GM18870 (cell line): ENCODE measurements at regions not wholly inside any gene's neighbourhood (a gene's known extent, or its start where the extent isn't known, plus 50 kb on each side); places are given as distances from the start of the nearest gene placed in this dataset.

Experiments used
- ATAC-seq: cut with Tn5 transposase; IDR thresholded peaks from one replicate; pipeline ENCODE4 v1.9.1; 2021; ENCODE audit warnings: moderate library complexity; ENCODE audit not compliant: unreplicated experiment

DNA sequence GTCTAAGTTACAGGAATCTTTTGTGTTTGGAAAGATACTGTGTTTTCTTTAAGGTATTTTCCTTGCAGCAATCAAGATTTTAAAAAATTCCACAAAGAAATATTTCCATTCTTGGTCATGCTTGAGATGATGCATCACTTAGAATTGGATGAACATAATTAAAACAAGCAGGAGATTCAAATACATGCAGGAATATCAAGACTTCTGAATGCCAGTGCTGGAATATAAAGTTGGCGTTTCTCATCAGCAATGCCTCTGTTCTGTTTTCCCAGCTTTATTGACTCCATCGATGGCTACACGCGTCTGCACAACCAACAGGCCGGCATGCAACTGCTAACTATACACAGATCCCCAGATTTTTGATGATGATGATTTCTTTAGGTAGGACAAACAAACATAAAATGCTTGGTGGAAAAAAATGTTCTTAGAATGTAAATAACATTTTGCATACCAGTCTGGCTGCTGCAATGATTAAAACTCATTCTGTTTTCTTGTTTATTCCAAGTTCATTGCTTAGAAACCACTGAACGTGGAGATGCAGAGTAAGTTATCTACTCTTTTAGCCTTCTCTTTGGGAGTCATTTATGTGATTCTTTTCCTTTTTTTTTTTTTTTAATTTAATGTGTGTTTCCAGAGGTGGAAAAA lies 91.3 kb upstream of the FAM171A1 start:
- ATAC-seq: no peak

- ATAC-seq: no peak
Measured at GRCh38 chr10:15461353-15462108, 90.4 kb upstream of the FAM171A1 start.

DNA sequence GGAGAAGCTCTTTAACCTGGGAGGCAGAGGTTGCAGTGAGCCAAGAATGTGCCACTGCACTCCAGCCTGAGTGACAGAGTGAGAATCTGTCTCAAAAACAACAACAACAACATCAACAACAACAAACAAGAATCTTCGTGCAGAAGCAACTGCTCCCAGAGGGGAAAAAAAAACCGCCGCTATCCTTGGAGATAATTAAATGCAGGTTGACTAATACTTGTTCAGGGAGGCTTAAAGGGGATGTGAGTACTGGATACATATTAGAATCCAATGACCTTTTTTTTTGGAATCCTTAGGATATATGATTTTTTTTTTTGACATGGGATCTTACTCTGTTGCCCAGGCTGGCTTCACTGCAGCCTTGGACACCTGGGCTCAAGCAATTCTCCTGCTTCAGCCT lies 89.6 kb upstream of the FAM171A1 start:
- no peak for ATAC-seq

DNA sequence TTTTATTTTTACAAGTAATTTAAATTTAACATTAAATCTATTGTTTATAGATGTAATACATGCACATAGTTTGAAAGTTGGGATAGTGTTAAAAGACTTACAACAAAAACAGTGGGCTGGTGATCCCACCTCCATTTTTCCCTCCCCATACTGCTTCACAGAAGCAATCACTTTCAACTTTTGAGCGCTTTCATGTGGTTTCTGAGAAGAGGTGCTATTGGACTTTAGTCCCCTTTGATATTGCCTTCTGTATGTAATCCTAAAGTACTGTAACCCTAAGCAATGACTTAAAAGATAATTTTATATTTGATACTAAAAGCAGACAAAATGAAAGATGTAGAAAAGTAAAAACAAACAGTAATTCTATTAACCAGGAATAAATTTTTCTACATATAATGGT lies 88.1 kb upstream of the FAM171A1 start:
- no peak for ATAC-seq

- no peak for ATAC-seq
Measured at GRCh38 chr10:15457382-15457781, 86.3 kb upstream of the FAM171A1 start.

DNA sequence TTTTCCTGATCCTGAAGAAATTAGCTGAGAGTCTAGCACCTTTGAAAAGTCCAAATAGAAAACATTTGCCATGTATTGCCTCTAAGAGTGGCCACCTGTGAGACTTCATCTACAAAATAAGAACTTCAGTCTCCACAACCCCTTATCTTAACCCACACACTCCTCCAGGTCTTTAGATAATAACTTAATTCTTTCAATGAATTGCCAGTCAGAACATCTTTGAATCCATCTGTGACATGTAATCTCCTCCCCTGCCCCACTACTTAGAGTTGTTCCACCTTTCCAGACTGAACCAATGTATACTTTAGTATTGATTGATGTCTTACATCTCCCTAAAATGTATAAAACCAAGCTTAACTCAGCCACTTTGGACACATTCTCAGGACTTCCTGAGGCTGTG lies 84.4 kb upstream of the FAM171A1 start:
- ATAC-seq: no peak

- ATAC-seq: no peak
Measured at GRCh38 chr10:15453926-15454325, 82.8 kb upstream of the FAM171A1 start.

DNA sequence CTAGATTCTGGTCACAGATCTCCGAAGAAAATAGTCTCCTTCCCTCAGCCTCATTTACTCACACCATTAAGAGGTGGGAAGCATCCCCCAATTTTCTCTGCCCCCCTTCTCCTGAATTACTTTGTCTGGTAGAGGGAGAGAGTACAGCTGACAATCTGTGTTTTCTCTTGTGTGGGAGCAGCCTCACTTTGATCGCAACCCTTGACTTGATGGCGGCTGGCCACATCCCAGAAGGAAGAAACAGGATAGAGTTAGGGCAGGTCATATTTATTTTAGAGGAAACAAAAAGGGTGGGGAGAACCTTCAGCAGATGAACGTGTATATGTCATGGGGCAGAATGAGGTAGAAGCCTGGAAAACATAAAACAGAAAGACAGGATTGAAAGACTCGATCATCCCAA lies 82.4 kb upstream of the FAM171A1 start:
- no peak for ATAC-seq

DNA sequence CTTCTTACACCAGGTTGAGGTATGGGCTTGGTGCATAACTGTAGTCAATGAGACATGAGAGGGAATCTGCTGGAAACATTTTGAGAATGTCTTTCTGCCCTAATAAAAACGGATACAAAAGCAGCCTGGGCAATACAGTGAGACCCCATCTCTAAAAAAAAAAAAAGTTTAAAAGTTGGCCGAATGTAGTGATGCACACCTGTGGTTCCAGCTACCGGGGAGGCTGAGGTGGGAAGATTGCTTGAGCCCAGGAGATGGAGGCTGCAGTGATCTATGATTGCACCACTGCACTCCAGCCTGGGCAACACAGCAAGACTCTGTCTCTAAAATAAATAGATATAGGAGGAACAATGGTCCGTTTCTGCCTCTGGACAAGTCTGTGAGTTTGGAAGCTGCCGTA lies 81.5 kb upstream of the FAM171A1 start:
- ATAC-seq: no peak

- no peak for ATAC-seq
Measured at GRCh38 chr10:15451137-15452094, 80.3 kb upstream of the FAM171A1 start.

DNA sequence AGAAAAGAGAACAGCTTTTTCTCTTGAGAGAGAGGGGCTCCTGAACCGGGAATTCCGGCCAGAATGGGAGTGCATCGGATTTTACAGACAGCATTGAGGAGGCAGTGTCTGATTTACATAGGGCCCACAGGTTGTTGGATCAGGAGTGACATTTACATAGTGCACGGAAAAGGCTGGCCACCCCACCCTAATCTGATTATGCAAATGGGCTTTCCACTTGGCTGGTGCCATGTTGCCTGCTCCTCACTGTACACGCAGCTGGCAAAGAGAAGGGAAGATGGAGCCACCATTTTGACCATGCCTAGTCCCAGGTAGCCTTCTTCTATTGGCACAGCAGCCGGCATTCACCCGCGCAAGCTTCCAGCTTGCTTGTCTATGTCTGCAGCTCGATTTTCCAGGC lies 77.5 kb upstream of the FAM171A1 start:
- no peak for ATAC-seq

GRCh38 chr10:15445006-15445390 lies 73.9 kb upstream of the FAM171A1 start:
- ATAC-seq: no peak

DNA sequence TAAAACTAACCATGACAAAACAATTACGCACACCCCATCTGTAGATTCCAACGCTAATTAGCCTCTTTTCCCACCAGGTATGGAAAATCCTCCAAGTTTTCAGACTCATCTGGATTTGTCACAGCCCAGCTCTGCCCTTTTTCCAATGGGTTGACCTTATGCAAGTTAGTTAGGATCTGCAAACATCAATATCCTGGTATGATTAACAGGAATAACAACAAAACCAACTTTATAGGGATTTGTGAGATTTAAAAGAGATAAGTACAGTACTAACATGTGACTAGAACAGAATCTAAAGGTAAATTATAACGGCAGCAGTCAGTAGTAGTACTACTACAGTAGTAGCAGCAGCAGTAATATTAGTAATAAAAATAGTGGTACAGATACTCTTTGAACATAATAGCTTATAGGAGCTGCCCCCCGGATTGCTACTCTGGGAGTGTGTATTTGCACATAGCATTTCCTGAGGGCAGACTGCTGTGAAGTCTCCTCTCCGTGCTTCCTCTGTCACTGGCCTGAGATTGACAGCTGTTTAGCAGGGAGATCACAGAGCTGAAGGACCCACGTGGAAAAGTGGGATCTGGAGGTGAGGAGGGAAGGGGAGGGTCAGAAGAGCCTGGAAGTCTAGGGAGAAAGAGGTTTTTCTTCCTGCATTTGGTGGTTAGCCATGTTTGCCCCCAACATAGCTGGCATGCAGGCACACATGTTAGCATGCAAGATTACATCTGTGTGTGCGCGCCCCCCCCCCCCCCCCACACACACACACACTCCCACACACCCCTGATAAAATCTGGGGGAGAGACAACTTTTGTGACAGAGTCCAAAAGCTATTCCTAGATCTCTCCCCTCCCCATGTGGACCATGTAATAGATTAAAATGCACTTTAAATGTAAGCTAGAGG lies 73.3 kb upstream of the FAM171A1 start:
- no peak for ATAC-seq

GRCh38 chr10:15442056-15442455 lies 71.0 kb upstream of the FAM171A1 start:
- ATAC-seq: no peak

DNA sequence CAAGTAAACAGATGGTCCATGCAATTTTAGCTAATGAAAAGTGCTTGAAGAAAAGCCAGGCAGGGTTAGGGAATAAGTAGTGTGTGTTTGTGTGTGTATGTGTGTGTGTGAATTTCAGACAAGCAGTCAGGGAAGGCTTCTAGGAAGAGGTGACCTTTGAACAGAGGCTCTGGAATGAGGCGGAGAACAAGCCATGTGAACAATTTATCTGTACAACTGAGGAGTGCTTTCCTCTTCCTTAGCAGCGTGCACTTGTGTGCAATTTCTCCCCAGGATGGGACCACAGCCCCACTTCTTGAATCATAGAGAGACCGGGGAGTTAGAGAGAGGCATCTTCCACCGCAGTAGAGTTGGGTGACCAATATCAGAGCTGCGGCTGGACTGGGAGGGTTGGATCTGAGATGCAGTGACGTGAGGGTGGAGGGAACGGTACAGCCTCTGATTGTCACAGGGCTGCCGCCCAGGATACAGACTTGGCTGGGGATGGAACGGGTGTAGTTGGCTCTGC lies 69.2 kb upstream of the FAM171A1 start:
- no peak for ATAC-seq

GRCh38 chr10:15439341-15439842 lies 68.3 kb upstream of the FAM171A1 start:
- ATAC-seq: no peak

DNA sequence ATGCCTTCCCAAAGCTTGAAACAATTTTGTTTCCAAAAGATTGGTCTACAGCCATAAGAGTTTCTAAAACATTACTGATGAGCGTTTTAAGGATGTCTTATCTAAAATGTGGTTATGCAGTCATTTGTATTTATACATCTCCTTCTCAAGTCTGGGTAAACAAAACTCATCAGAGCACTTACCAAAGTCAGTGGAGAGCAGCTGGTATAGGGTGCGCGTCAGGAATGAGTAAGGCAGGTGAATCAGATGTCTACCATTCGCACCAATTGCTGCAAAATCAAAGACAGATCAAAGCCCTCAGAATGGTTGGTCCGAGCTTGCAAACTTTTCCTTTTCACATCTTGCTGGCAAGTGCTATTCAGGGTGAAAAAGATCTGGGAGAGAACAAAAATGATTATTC lies 65.6 kb upstream of the FAM171A1 start:
- no peak for ATAC-seq

DNA sequence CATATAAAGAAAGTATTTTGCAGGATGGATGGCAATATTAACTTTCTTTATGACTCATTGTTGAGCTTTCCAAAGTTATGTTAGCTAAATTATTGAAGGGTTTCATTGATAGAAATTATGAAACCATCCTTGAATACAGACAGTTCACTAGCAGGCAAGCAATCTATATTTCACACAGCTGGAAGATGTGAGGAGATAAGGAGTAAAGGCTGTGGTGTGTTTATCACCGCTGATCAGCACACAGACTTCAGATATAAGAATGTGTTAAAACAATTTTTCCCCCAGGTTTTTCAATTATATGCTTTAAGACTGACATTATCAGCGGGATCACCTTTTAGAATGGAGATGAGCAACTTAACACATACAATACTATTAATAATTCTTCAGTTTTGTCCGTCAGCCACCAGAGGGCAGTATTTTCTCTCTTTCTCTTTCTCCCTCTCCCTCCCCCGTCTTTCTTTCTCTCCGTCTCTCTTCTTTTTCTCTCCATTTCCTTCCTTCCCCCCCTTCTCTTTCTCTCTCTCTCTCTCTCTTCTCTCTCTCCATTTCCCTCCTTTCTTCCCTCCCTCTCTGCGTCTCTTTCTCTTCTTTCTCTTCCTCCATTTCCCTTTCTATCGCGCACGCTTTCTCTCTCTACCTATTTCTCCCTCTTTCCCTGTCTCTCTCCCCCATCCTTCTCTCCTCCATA lies 62.9 kb upstream of the FAM171A1 start:
- peak; percentile 72 for ATAC-seq

GRCh38 chr10:15432266-15432665 lies 61.2 kb upstream of the FAM171A1 start:
- no peak for ATAC-seq
